IMR-90 (cell line): ENCODE measurements at regions not wholly inside any gene's neighbourhood (a gene's known extent, or its start where the extent isn't known, plus 50 kb on each side); places are given as distances from the start of the nearest gene placed in this dataset.

Experiments
- ATAC-seq: fragments of 200-7000 bp; cut with Tn5 transposase; 2 replicates; pipeline ENCODE4 v1.9.1; 2020; ENCODE audit warnings: low read depth, mild to moderate bottlenecking, moderate library complexity
- BruUV-seq: library from RNA; stranded (reverse); fragments of 400-500 nt; replicated peaks from 2 replicates; lab custom pipeline; 2021; lab: Mats Ljungman, UMichigan
- CTCF ChIA-PET: fragments of 300-600 bp; formaldehyde crosslinking; extraction: SDS; loops from one replicate; lab custom pipeline; 2021; ENCODE audit warnings: antibody characterized with exemption; lab: Yijun Ruan, JAX
- POLR2A ChIA-PET: fragments of 300-600 bp; sonication (Branson Sonifier 250); formaldehyde crosslinking; loops from one replicate; lab custom pipeline; 2022; ENCODE audit warnings: antibody characterized with exemption; ENCODE audit not compliant: unreplicated experiment; lab: Charles Lee
- DNase-seq: peaks from one replicate; pipeline ENCODE4 v3.0.0; 2013
- H2AFZ ChIP-seq: replicated peaks from 2 replicates; pipeline ENCODE3; 2013; ENCODE audit warnings: low read length, mild to moderate bottlenecking; ENCODE audit not compliant: poor library complexity
- H2AK5ac ChIP-seq: 2 replicates; pipeline ENCODE4 v1.6.1; 2013; ENCODE audit warnings: low read depth, low read length, inconsistent platforms
- H2AK9ac ChIP-seq: replicated peaks from 2 replicates; pipeline ENCODE3; 2013; ENCODE audit warnings: mild to moderate bottlenecking, low read depth, low read length, moderate library complexity; ENCODE audit not compliant: poor library complexity
- H2BK120ac ChIP-seq: 2 replicates; pipeline ENCODE4 v1.6.1; 2013; ENCODE audit warnings: low read depth, low read length, inconsistent platforms
- H2BK15ac ChIP-seq: 3 replicates; pipeline ENCODE4 v1.6.1; 2013; ENCODE audit warnings: low read depth, low read length, inconsistent platforms
- H2BK20ac ChIP-seq: 2 replicates; pipeline ENCODE4 v1.6.1; 2013; ENCODE audit warnings: low read depth, mild to moderate bottlenecking, inconsistent platforms, low read length, moderate library complexity
- H2BK5ac ChIP-seq: 2 replicates; pipeline ENCODE4 v1.6.1; 2013; ENCODE audit warnings: mild to moderate bottlenecking, low read depth, low read length, inconsistent platforms; ENCODE audit not compliant: poor library complexity, severe bottlenecking
- H3K14ac ChIP-seq: replicated peaks from 2 replicates; pipeline ENCODE4 v1.6.1; 2013; ENCODE audit warnings: low read depth, low read length, inconsistent platforms
- H3K18ac ChIP-seq: 2 replicates; pipeline ENCODE4 v1.6.1; 2013; ENCODE audit warnings: low read depth, low read length, control low read depth
- H3K23ac ChIP-seq: 2 replicates; pipeline ENCODE4 v1.6.1; 2013; ENCODE audit warnings: low read depth, low read length, inconsistent platforms
- H3K27ac ChIP-seq: 2 replicates; pipeline ENCODE4 v1.5.1; 2013; ENCODE audit warnings: mild to moderate bottlenecking, control low read depth, low read length; ENCODE audit not compliant: insufficient read depth
- H3K27me3 ChIP-seq: 2 replicates; pipeline ENCODE4 v1.6.1; 2013; ENCODE audit warnings: low read length; ENCODE audit not compliant: control insufficient read depth, insufficient read depth
- H3K36me3 ChIP-seq: 2 replicates; pipeline ENCODE4 v1.6.1; 2013; ENCODE audit warnings: low read length, mixed read lengths; ENCODE audit not compliant: control insufficient read depth, insufficient read depth
- H3K4ac ChIP-seq: 2 replicates; pipeline ENCODE4 v1.6.1; 2013; ENCODE audit warnings: low read depth, low read length, inconsistent platforms
- H3K4me1 ChIP-seq: 2 replicates; pipeline ENCODE4 v1.6.1; 2013; ENCODE audit warnings: low read length, mixed read lengths; ENCODE audit not compliant: control insufficient read depth, insufficient read depth
- H3K4me2 ChIP-seq: 2 replicates; pipeline ENCODE4 v1.6.1; 2013; ENCODE audit warnings: low read depth, mild to moderate bottlenecking, control low read depth, low read length, moderate library complexity
- H3K4me3 ChIP-seq: 2 replicates; pipeline ENCODE4 v1.5.1; 2013; ENCODE audit warnings: low read depth, mild to moderate bottlenecking, control low read depth, low read length, moderate library complexity; ENCODE audit not compliant: insufficient read depth
- H3K56ac ChIP-seq: 2 replicates; pipeline ENCODE4 v1.6.1; 2013; ENCODE audit warnings: low read length, inconsistent platforms; ENCODE audit not compliant: insufficient read depth; ENCODE audit errors: extremely low read depth
- H3K79me1 ChIP-seq, 2 experiments: 2 replicates each; pipeline ENCODE4 v1.6.1; 2013; ENCODE audit warnings: low read length in 2 of 2, inconsistent platforms in 1 of 2, low read depth in 1 of 2
- H3K9ac ChIP-seq: 2 replicates; pipeline ENCODE4 v1.6.1; 2013; ENCODE audit warnings: low read depth, low read length, control low read depth
- H3K9me1 ChIP-seq: 2 replicates; pipeline ENCODE4 v1.6.1; 2013; ENCODE audit warnings: low read length, inconsistent platforms; ENCODE audit not compliant: insufficient read depth
- H3K9me3 ChIP-seq: 2 replicates; pipeline ENCODE4 v1.6.1; 2013; ENCODE audit warnings: low read length; ENCODE audit not compliant: control insufficient read depth, insufficient read depth
- H4K20me1 ChIP-seq: 2 replicates; pipeline ENCODE4 v1.6.1; 2013; ENCODE audit warnings: low read length, inconsistent platforms; ENCODE audit not compliant: insufficient read depth
- H4K5ac ChIP-seq: 2 replicates; pipeline ENCODE4 v1.6.1; 2013; ENCODE audit warnings: mild to moderate bottlenecking, low read depth, low read length, control low read depth
- H4K8ac ChIP-seq, 2 experiments: 2 replicates each; pipeline ENCODE4 v1.6.1; 2013; ENCODE audit warnings: low read depth in 2 of 2, low read length in 2 of 2, control low read depth in 1 of 2, inconsistent platforms in 1 of 2
- H4K91ac ChIP-seq: 2 replicates; pipeline ENCODE4 v1.6.1; 2013; ENCODE audit warnings: low read depth, low read length, inconsistent platforms; ENCODE audit not compliant: insufficient read depth
- CEBPB ChIP-seq: IDR thresholded peaks from 2 replicates; pipeline ENCODE4 v1.6.1; 2012; ENCODE audit warnings: low read depth, low read length, improper control_type of control experiment
- CHD1 ChIP-seq: IDR thresholded peaks from 2 replicates; pipeline ENCODE4 v1.6.1; 2012; ENCODE audit warnings: low read depth, low read length, improper control_type of control experiment
- FOS ChIP-seq: fragments of 150-350 bp; IDR thresholded peaks from 2 replicates; pipeline ENCODE4 v1.6.1; 2016; ENCODE audit warnings: low read depth, low read length
- MAZ ChIP-seq: IDR thresholded peaks from 2 replicates; pipeline ENCODE4 v1.6.1; 2012; ENCODE audit warnings: low read depth, mild to moderate bottlenecking, low read length, improper control_type of control experiment, moderate library complexity, borderline replicate concordance
- NFE2L2 ChIP-seq: fragments of 150-350 bp; IDR thresholded peaks from 2 replicates; pipeline ENCODE4 v1.6.1; 2016; ENCODE audit warnings: low read depth, mild to moderate bottlenecking, low read length
- RAD21 ChIP-seq: IDR thresholded peaks from 2 replicates; pipeline ENCODE4 v1.6.1; 2012; ENCODE audit warnings: low read length, improper control_type of control experiment
- RCOR1 ChIP-seq: IDR thresholded peaks from 2 replicates; pipeline ENCODE4 v1.6.1; 2012; ENCODE audit warnings: mild to moderate bottlenecking, low read length, improper control_type of control experiment; ENCODE audit not compliant: insufficient replicate concordance
- RFX5 ChIP-seq: IDR thresholded peaks from 2 replicates; pipeline ENCODE4 v1.8.0; 2012; ENCODE audit warnings: low read depth, mild to moderate bottlenecking, low read length, moderate library complexity
- dilution Hi-C: fragments of 300-500 bp; cut with HindIII; formaldehyde crosslinking; loops from one replicate; pipeline ENCODE4 v1.14.3; 2018; ENCODE audit warnings: low sequenced_read_pairs; ENCODE audit not compliant: unreplicated experiment
- in situ Hi-C: fragments of 300-500 bp; cut with MboI; formaldehyde crosslinking; loops from 3 replicates; pipeline ENCODE4 v1.14.3; 2019; ENCODE audit warnings: low sequenced_read_pairs, inconsistent platforms, mixed read lengths
- intact Hi-C: fragments of 100-400 bp; cut with micrococcal nuclease; formaldehyde crosslinking; loops from 2 replicates; pipeline ENCODE4 v1.10.0; 2022

DNA sequence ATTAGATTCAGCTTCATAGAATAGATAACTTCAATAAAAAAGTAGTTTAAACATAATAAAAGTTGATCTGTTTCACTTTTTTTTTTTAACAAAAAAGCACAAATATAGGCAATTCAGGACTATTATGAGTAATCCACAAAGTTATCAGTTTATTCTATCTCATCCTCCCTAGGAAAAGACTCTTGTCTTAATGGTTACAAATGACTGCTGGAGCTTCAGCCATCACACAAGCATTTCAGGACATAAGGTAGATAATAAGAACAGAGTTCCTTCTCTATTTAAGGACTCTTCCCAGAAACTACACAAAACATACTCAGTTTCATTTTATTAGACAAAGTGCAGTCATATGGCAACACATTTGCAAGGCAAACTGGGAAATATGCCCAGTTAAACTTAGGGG lies 357.6 kb upstream of the SETBP1 start:
- no peak overlapping the region for H3K4me3 ChIP-seq
- no peaks in the 10 kb centered on the region for H3K9me1 ChIP-seq
- no peak overlapping the region for H2BK120ac ChIP-seq
- POLR2A ChIA-PET = no interaction called here
- H3K9ac ChIP-seq = no peak overlapping the region
- H4K8ac ChIP-seq = no peak overlapping the region
- TF ChIP-seq FOS (no peak), RAD21 (no peak), RFX5 (no peak), RCOR1 (no peak), MAZ (no peak), CEBPB (no peak), CHD1 (no peak), NFE2L2 (no peak)
- no peak overlapping the region for H3K14ac ChIP-seq
- no peaks in the 10 kb centered on the region for H3K79me1 ChIP-seq
- H4K91ac ChIP-seq = no peak overlapping the region
- H4K20me1 ChIP-seq = no peaks in the 10 kb centered on the region
- no peak overlapping the region for H4K5ac ChIP-seq
- H3K23ac ChIP-seq = no peak overlapping the region
- H3K36me3 ChIP-seq = no peaks in the 10 kb centered on the region
- no peak overlapping the region for H2AK5ac ChIP-seq
- no TSS peak for BruUV-seq
- intact Hi-C loops (no loop called here), dilution Hi-C loops (no loop called here), in situ Hi-C loops (no loop called here)
- H3K4me1 ChIP-seq = no peaks in the 10 kb centered on the region
- no peak overlapping the region for H3K18ac ChIP-seq
- no peak overlapping the region for H2AK9ac ChIP-seq
- no peak overlapping the region for H3K56ac ChIP-seq
- ATAC-seq = no peak
- H2AFZ ChIP-seq = no peak overlapping the region
- no peak overlapping the region for H2BK5ac ChIP-seq
- no peak overlapping the region for H2BK15ac ChIP-seq
- no peak overlapping the region for H3K27ac ChIP-seq
- H3K9me3 ChIP-seq = no peaks in the 10 kb centered on the region
- no peak for DNase-seq
- no peak overlapping the region for H2BK20ac ChIP-seq
- no peak overlapping the region for H3K4ac ChIP-seq
- no peak overlapping the region for H3K4me2 ChIP-seq
- CTCF ChIA-PET = no interaction called here
- H3K27me3 ChIP-seq = no peaks in the 10 kb centered on the region
